ENCODE measurements at regions not wholly inside any gene's neighbourhood (a gene's known extent, or its start where the extent isn't known, plus 50 kb on each side); places are given as distances from the start of the nearest gene placed in this dataset.

DNA sequence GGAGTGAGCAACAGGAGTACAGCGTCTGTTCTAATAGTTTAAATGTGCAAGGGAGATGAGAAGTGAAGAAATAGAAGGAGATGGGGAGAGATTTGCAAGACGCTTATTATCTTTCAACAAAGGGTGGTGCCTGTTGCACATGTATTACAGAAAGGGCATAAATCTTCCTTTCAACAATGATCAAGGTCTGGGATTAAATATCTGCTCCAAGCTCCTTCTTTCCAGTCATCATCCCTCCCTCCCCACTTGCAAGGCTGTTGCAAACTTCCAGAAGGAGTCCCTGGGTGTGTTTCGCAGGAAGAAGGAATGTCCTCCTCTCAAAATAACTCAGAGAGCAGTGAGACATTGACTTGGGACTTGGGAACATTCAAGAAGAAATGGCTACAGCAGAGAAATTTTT, 63.5 kb upstream of the MYCBP2 start:
- Histone ChIP-seq H3K27ac (ENCODE audit: low read depth in 2 of 2, low read length in 1 of 2) (no peak overlapping the region; a peak in 1 of 4 replicates), H3K4me3 (ENCODE audit: low read depth in 2 of 2, low read length in 1 of 2) (no peak overlapping the region), H3F3A (replicated peaks; ENCODE audit: insufficient read depth) (no peaks in the 10 kb centered on the region), H3K4me1 (ENCODE audit: control insufficient read depth in 1 of 2, insufficient read depth in 2 of 2, low read depth in 1 of 2, low read length in 1 of 2) (no peaks in the 10 kb centered on the region; a peak in 1 of 4 replicates), H3K4me2 (no peak overlapping the region), H3K9me2 (no peaks in the 10 kb centered on the region), H3K9me3 (no peaks in the 10 kb centered on the region), H2AFZ (ENCODE audit: low read depth) (no peak overlapping the region), H3K79me2 (ENCODE audit: insufficient read depth) (no peaks in the 10 kb centered on the region), H3K36me3 (replicated peaks in 1 of 2; ENCODE audit: control insufficient read depth in 1 of 2, insufficient read depth in 2 of 2, low read length in 1 of 2) (no peaks in the 10 kb centered on the region), H3K9ac (no peak overlapping the region), H3K27me3 (ENCODE audit: insufficient read depth) (no peaks in the 10 kb centered on the region), H4K20me1 (ENCODE audit: insufficient read depth) (no peaks in the 10 kb centered on the region)
- 76% methylated on average over 3 of the region's 3 CpGs for WGBS (ENCODE audit: low lambda C conversion rate)
- DNase-seq, result no peak
- TF ChIP-seq, protein P1, sequence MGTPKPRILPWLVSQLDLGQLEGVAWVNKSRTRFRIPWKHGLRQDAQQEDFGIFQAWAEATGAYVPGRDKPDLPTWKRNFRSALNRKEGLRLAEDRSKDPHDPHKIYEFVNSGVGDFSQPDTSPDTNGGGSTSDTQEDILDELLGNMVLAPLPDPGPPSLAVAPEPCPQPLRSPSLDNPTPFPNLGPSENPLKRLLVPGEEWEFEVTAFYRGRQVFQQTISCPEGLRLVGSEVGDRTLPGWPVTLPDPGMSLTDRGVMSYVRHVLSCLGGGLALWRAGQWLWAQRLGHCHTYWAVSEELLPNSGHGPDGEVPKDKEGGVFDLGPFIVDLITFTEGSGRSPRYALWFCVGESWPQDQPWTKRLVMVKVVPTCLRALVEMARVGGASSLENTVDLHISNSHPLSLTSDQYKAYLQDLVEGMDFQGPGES (IDR thresholded peaks at IDR 0.05; ENCODE audit: low read depth, low read length), result no peak
- TF ChIP-seq, protein P2, sequence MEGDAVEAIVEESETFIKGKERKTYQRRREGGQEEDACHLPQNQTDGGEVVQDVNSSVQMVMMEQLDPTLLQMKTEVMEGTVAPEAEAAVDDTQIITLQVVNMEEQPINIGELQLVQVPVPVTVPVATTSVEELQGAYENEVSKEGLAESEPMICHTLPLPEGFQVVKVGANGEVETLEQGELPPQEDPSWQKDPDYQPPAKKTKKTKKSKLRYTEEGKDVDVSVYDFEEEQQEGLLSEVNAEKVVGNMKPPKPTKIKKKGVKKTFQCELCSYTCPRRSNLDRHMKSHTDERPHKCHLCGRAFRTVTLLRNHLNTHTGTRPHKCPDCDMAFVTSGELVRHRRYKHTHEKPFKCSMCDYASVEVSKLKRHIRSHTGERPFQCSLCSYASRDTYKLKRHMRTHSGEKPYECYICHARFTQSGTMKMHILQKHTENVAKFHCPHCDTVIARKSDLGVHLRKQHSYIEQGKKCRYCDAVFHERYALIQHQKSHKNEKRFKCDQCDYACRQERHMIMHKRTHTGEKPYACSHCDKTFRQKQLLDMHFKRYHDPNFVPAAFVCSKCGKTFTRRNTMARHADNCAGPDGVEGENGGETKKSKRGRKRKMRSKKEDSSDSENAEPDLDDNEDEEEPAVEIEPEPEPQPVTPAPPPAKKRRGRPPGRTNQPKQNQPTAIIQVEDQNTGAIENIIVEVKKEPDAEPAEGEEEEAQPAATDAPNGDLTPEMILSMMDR (IDR thresholded peaks at IDR 0.05), result no peak
- TF ChIP-seq, protein P3, sequence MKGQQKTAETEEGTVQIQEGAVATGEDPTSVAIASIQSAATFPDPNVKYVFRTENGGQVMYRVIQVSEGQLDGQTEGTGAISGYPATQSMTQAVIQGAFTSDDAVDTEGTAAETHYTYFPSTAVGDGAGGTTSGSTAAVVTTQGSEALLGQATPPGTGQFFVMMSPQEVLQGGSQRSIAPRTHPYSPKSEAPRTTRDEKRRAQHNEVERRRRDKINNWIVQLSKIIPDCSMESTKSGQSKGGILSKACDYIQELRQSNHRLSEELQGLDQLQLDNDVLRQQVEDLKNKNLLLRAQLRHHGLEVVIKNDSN (IDR thresholded peaks at IDR 0.05; ENCODE audit: borderline replicate concordance, low read depth), result no peak
- TF ChIP-seq TEAD4 (IDR thresholded peaks at IDR 0.05; ENCODE audit: borderline replicate concordance, insufficient read depth) (no peak), TAF1 (IDR thresholded peaks at IDR 0.05; ENCODE audit: borderline replicate concordance, low read depth, low read length) (no peak), MEF2A (IDR thresholded peaks at IDR 0.05; ENCODE audit: borderline replicate concordance, low read depth) (no peak), SIN3A (IDR thresholded peaks at IDR 0.05; ENCODE audit: borderline replicate concordance, low read depth, low read length) (no peak), GABPA (IDR thresholded peaks at IDR 0.05; ENCODE audit: low read depth) (no peak), SMC3 (IDR thresholded peaks at IDR 0.05; ENCODE audit: low read depth, low read length) (no peak), FOXM1 (IDR thresholded peaks at IDR 0.05; ENCODE audit: low read depth) (no peak), EP300 (IDR thresholded peaks at IDR 0.05; ENCODE audit: borderline replicate concordance in 1 of 2, low read depth in 1 of 2, low read length in 1 of 2) (no peak), ELF1 (IDR thresholded peaks at IDR 0.05) (no peak), RFX5 (IDR thresholded peaks at IDR 0.05; ENCODE audit: low read length) (no peak), GATA2 (CRISPR knock-in tag; IDR thresholded peaks at IDR 0.05) (no peak), CHD2 (IDR thresholded peaks at IDR 0.05; ENCODE audit: low read length, partially characterized antibody) (no peak), NFIC (IDR thresholded peaks at IDR 0.05; ENCODE audit: borderline replicate concordance) (no peak)
- TF ChIP-seq, protein P4, sequence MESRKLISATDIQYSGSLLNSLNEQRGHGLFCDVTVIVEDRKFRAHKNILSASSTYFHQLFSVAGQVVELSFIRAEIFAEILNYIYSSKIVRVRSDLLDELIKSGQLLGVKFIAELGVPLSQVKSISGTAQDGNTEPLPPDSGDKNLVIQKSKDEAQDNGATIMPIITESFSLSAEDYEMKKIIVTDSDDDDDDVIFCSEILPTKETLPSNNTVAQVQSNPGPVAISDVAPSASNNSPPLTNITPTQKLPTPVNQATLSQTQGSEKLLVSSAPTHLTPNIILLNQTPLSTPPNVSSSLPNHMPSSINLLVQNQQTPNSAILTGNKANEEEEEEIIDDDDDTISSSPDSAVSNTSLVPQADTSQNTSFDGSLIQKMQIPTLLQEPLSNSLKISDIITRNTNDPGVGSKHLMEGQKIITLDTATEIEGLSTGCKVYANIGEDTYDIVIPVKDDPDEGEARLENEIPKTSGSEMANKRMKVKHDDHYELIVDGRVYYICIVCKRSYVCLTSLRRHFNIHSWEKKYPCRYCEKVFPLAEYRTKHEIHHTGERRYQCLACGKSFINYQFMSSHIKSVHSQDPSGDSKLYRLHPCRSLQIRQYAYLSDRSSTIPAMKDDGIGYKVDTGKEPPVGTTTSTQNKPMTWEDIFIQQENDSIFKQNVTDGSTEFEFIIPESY (IDR thresholded peaks at IDR 0.05; ENCODE audit: borderline replicate concordance, low read depth), result no peak
- POLR2A ChIA-PET, result no interaction called here
- CTCF ChIA-PET, result interaction anchor here (1.0 kb wide), 1 partner anchor 278 kb away, joined by 3 read pairs; no protein-coding TSS in a partner anchor
